PC-3 (cell line): ENCODE measurements at regions not wholly inside any gene's neighbourhood (a gene's known extent, or its start where the extent isn't known, plus 50 kb on each side); places are given as distances from the start of the nearest gene placed in this dataset.
"Not testable (repeated sequence)": the region's sequence is repeated elsewhere in the genome, so short reads cannot be mapped to it uniquely, and the experiment has no call there.

Experiments used
- ATAC-seq: fragments of 200-7000 bp; cut with Tn5 transposase; 2 replicates; pipeline ENCODE4 v1.9.1; 2020; ENCODE audit warnings: mild to moderate bottlenecking, moderate library complexity
- BruUV-seq: library from RNA; stranded (reverse); fragments of 400-500 nt; replicated peaks from 2 replicates; lab custom pipeline; 2021; lab: Mats Ljungman, UMichigan
- CTCF ChIA-PET: fragments of 300-600 bp; sonication (Branson Sonifier 250); formaldehyde crosslinking; loops from one replicate; lab custom pipeline; 2022; ENCODE audit warnings: antibody characterized with exemption; lab: Charles Lee
- POLR2A ChIA-PET: fragments of 300-600 bp; sonication (Branson Sonifier 250); formaldehyde crosslinking; loops from one replicate; lab custom pipeline; 2022; ENCODE audit warnings: antibody characterized with exemption; ENCODE audit not compliant: unreplicated experiment; lab: Charles Lee
- DNase-seq: peaks from one replicate; pipeline ENCODE4 v3.0.0-alpha.2; 2015
- H2AFZ ChIP-seq: fragments of 300-600 bp; sonication (generic); 2 replicates; pipeline ENCODE4 v1.6.0; 2016; ENCODE audit warnings: antibody characterized with exemption, low read length
- H3F3A ChIP-seq: fragments of 300-600 bp; sonication (generic); one replicate; pipeline ENCODE4 v1.6.0; 2017; ENCODE audit warnings: antibody characterized with exemption, low read length, control low read depth, mild to moderate bottlenecking; ENCODE audit not compliant: unreplicated experiment
- H3K27ac ChIP-seq: fragments of 300-600 bp; sonication (generic); 2 replicates; pipeline ENCODE4 v1.5.1; 2016; ENCODE audit warnings: mild to moderate bottlenecking, low read length
- H3K27me3 ChIP-seq: fragments of 300-600 bp; sonication (generic); 2 replicates; pipeline ENCODE4 v1.6.1; 2016; ENCODE audit warnings: low read length, mixed read lengths
- H3K36me3 ChIP-seq: fragments of 300-600 bp; sonication (generic); 2 replicates; pipeline ENCODE4 v1.6.1; 2016; ENCODE audit warnings: low read depth, mixed run types, low read length, mixed read lengths
- H3K4me1 ChIP-seq: fragments of 300-600 bp; sonication (generic); 2 replicates; pipeline ENCODE4 v1.5.1; 2016; ENCODE audit warnings: low read length; ENCODE audit not compliant: insufficient read depth
- H3K4me2 ChIP-seq: fragments of 300-600 bp; sonication (generic); 2 replicates; pipeline ENCODE4 v1.6.0; 2016; ENCODE audit warnings: low read length
- H3K4me3 ChIP-seq: fragments of 300-600 bp; sonication (generic); 2 replicates; pipeline ENCODE4 v1.5.1; 2016; ENCODE audit warnings: mild to moderate bottlenecking, low read length, mixed read lengths
- H3K79me2 ChIP-seq: fragments of 300-600 bp; sonication (generic); 2 replicates; pipeline ENCODE4 v1.6.1; 2017; ENCODE audit warnings: low read length, mixed read lengths
- H3K9ac ChIP-seq: fragments of 300-600 bp; sonication (generic); 2 replicates; pipeline ENCODE4 v1.6.0; 2016; ENCODE audit warnings: mild to moderate bottlenecking, low read length
- H3K9me2 ChIP-seq: fragments of 300-600 bp; sonication (generic); replicated peaks from 2 replicates; pipeline ENCODE4 v1.6.1; 2016; ENCODE audit warnings: mixed run types, low read length, mixed read lengths
- H3K9me3 ChIP-seq: fragments of 300-600 bp; sonication (generic); 2 replicates; pipeline ENCODE4 v1.6.1; 2016; ENCODE audit warnings: low read length, mixed read lengths
- H4K20me1 ChIP-seq: fragments of 300-600 bp; sonication (generic); 2 replicates; pipeline ENCODE4 v1.6.1; 2016; ENCODE audit warnings: low read length, mixed read lengths
- EZH2 ChIP-seq: fragments of 300-600 bp; sonication (generic); IDR thresholded peaks from one replicate; pipeline ENCODE4 v1.6.1; 2017; ENCODE audit warnings: antibody characterized with exemption, mild to moderate bottlenecking, low read length; ENCODE audit not compliant: unreplicated experiment
- EZH2phosphoT487 ChIP-seq: fragments of 300-600 bp; sonication (generic); IDR thresholded peaks from 2 replicates; pipeline ENCODE4 v1.6.1; 2018; ENCODE audit warnings: mild to moderate bottlenecking, antibody characterized with exemption, low read length, borderline replicate concordance
- intact Hi-C: fragments of 100-400 bp; cut with micrococcal nuclease; formaldehyde crosslinking; loops from 2 replicates; pipeline ENCODE4 v1.9.0; 2023
- TF ChIP-seq, protein P1 (sequence below): fragments of 300-600 bp; sonication (generic); conservative IDR thresholded peaks from 2 replicates; pipeline ENCODE4 v1.5.1; 2017; ENCODE audit warnings: antibody characterized with exemption, low read depth, mild to moderate bottlenecking, low read length

DNA sequence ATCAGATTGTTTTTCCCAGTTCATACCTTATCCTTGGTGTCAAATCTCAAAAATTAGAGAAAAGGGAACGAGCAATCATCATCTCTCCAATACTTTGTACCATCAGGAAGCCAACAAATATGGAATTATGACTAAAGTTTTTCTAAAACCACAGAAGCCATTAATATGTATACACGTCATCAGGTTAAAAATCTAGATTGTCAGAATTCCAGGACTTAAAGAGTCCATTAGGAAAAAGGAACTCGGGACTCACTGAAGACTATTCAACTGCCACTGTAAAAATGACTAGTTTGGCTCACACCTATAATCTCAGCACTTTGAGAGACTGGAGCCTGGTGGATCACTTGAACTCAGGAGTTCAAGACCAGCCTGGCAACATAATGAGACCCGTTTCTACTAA is 344.4 kb upstream of the LRRC4C start:
- TF ChIP-seq, protein P1, sequence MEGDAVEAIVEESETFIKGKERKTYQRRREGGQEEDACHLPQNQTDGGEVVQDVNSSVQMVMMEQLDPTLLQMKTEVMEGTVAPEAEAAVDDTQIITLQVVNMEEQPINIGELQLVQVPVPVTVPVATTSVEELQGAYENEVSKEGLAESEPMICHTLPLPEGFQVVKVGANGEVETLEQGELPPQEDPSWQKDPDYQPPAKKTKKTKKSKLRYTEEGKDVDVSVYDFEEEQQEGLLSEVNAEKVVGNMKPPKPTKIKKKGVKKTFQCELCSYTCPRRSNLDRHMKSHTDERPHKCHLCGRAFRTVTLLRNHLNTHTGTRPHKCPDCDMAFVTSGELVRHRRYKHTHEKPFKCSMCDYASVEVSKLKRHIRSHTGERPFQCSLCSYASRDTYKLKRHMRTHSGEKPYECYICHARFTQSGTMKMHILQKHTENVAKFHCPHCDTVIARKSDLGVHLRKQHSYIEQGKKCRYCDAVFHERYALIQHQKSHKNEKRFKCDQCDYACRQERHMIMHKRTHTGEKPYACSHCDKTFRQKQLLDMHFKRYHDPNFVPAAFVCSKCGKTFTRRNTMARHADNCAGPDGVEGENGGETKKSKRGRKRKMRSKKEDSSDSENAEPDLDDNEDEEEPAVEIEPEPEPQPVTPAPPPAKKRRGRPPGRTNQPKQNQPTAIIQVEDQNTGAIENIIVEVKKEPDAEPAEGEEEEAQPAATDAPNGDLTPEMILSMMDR: no peak
- TF ChIP-seq EZH2phosphoT487 (no peak), EZH2 (no peak)
- ChIA-PET CTCF (no interaction called here), POLR2A (no interaction called here)
- Histone ChIP-seq H2AFZ (no peak overlapping the region), H3K4me3 (no peak overlapping the region), H3K4me1 (no peaks in the 10 kb centered on the region), H3K9ac (no peak overlapping the region), H3K36me3 (no peaks in the 10 kb centered on the region), H3K4me2 (no peak overlapping the region), H3F3A (no peaks in the 10 kb centered on the region), H4K20me1 (no peaks in the 10 kb centered on the region), H3K79me2 (no peaks in the 10 kb centered on the region), H3K9me3 (no peaks in the 10 kb centered on the region), H3K27ac (no peak overlapping the region), H3K27me3 (no peaks in the 10 kb centered on the region), H3K9me2 (no peaks in the 10 kb centered on the region)
- BruUV-seq: no TSS peak
- no peak for ATAC-seq
- peak; percentile 32 for DNase-seq
- intact Hi-C loops: no loop called here

DNA sequence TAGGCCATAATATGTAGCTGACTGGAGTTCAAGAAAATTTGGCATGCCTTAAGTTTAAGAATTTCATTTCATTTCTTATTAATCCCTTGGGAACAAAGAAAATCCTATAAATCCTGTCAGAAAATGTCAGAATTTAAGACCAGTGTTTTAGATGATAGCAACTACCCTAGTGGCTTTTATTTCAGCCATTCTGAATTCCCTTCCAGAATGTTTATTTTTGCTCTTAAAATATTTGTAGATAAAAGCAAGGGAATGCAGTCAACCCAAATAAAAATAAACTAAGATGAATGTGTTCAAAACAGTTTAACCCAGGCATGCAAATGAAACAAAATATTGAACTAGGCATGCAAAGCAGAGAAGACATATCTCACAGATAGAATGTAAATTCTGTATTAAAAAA is 356.9 kb upstream of the LRRC4C start:
- no peak for ATAC-seq

DNA sequence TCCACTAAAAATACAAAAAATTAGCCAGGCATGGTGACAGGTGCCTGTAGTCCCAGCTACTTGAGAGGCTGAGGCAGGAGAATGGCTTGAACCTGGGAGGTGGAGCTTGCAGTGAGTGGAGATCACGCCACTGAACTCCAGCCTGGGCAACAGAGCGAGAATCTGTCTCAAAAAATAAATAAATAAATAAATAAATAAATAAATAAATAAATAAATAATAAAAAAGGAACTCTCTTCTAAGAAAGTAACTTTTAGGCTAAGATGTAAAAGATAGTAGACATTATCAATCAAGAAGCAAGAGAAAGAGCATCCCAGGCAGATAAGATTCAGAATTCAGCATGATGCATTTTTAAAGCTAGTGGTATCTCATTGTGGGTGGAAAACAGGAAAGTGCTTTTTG is 364.8 kb upstream of the LRRC4C start:
- ATAC-seq, H3K9me2 ChIP-seq, H3K36me3 ChIP-seq, H3K4me2 ChIP-seq, H3K27me3 ChIP-seq, H4K20me1 ChIP-seq, H3K9me3 ChIP-seq, H3K9ac ChIP-seq, H3K27ac ChIP-seq, DNase-seq, POLR2A ChIA-PET, H3K79me2 ChIP-seq, intact Hi-C loops, H3K4me3 ChIP-seq, BruUV-seq, H2AFZ ChIP-seq, H3K4me1 ChIP-seq, H3F3A ChIP-seq, CTCF ChIA-PET: not testable (repeated sequence)

More for the DNA sequence above, 356.9 kb upstream of the LRRC4C start:
- Histone ChIP-seq H3K9me2 (no peaks in the 10 kb centered on the region), H3K4me1 (no peaks in the 10 kb centered on the region), H2AFZ (no peak overlapping the region), H3K4me3 (no peak overlapping the region), H3K36me3 (peaks cover 5% of the 10 kb centered on the region; the same call in 1 of the 2 replicates), H3K9ac (no peak overlapping the region), H3F3A (no peaks in the 10 kb centered on the region), H3K27ac (no peak overlapping the region), H3K27me3 (no peaks in the 10 kb centered on the region), H4K20me1 (no peaks in the 10 kb centered on the region), H3K9me3 (peaks cover 19% of the 10 kb centered on the region), H3K79me2 (no peaks in the 10 kb centered on the region), H3K4me2 (no peak overlapping the region)
- no TSS peak for BruUV-seq
- TF ChIP-seq, protein P1: no peak
- no peak for TF ChIP-seq EZH2
- TF ChIP-seq EZH2phosphoT487: no peak
- intact Hi-C loops: no loop called here
- ChIA-PET CTCF (no interaction called here), POLR2A (no interaction called here)
- no peak for DNase-seq
